Activated T-cell treated with anti-CD3 and anti-CD28 coated beads, Interleukin-2, amount 50 U/mL, for 72 hours (primary cell): ENCODE measurements at regions not wholly inside any gene's neighbourhood (a gene's known extent, or its start where the extent isn't known, plus 50 kb on each side); places are given as distances from the start of the nearest gene placed in this dataset.
"Not testable (repeated sequence)": the region's sequence is repeated elsewhere in the genome, so short reads cannot be mapped to it uniquely, and the experiment has no call there.

Experiments used
- ATAC-seq, 2 donors: fragments of 150-1000 bp; cut with Tn5 transposase; replicated peaks in 1 of 2; 2 replicates each; pipeline ENCODE4 v1.10.0; 2021; ENCODE audit warnings: moderate library complexity in 2 of 2, mild to moderate bottlenecking in 1 of 2
- DNase-seq, 2 donors: peaks; one replicate each; pipeline ENCODE4 v3.0.0; 2021 to 2022; ENCODE audit warnings: mixed read lengths in 1 of 2
- H3K27ac Mint-ChIP-seq: one replicate; pipeline ENCODE4 v1.8.0; 2022; ENCODE audit warnings: mild to moderate bottlenecking, moderate library complexity, mixed read lengths
- H3K27me3 Mint-ChIP-seq: one replicate; pipeline ENCODE4 v1.8.0; 2022; ENCODE audit warnings: low read depth, mixed read lengths
- H3K36me3 Mint-ChIP-seq, 2 donors: one replicate each; pipeline ENCODE4 v1.8.0; 2022; ENCODE audit warnings: mixed read lengths in 2 of 2, mild to moderate bottlenecking in 1 of 2; ENCODE audit not compliant: insufficient read depth in 2 of 2
- H3K4me1 Mint-ChIP-seq: one replicate; pipeline ENCODE4 v1.8.0; 2022; ENCODE audit warnings: low read depth, mixed read lengths
- H3K4me3 Mint-ChIP-seq, 2 donors: one replicate each; pipeline ENCODE4 v1.8.0; 2022; ENCODE audit warnings: mild to moderate bottlenecking in 2 of 2, mixed read lengths in 2 of 2, moderate library complexity in 2 of 2
- H3K9me3 Mint-ChIP-seq, 2 donors: one replicate each; pipeline ENCODE4 v1.8.0; 2022; ENCODE audit warnings: mixed read lengths in 2 of 2

- ATAC-seq, H3K36me3 Mint-ChIP-seq, H3K4me3 Mint-ChIP-seq, H3K27me3 Mint-ChIP-seq, H3K4me1 Mint-ChIP-seq, H3K27ac Mint-ChIP-seq, DNase-seq, H3K9me3 Mint-ChIP-seq: not testable (repeated sequence)
These were observed 52.6 kb upstream of the MRPS30 start for GRCh38 chr5:44756097-44756496.

- H3K27ac Mint-ChIP-seq = no peak overlapping the region
- H3K4me1 Mint-ChIP-seq = no peaks in the 10 kb centered on the region
- H3K9me3 Mint-ChIP-seq = peaks cover 0 to 2% of the 10 kb centered on the region in 2 donors
- ATAC-seq (no peak), DNase-seq (no peak)
- H3K4me3 Mint-ChIP-seq = no peak overlapping the region
- no peaks in the 10 kb centered on the region for H3K36me3 Mint-ChIP-seq
- H3K27me3 Mint-ChIP-seq = no peaks in the 10 kb centered on the region
These were observed 61.4 kb upstream of the MRPS30 start for GRCh38 chr5:44747396-44747795.

GRCh38 chr5:44740660-44741059 is 68.1 kb upstream of the MRPS30 start:
- no peak for ATAC-seq
- no peak overlapping the region for H3K27ac Mint-ChIP-seq
- H3K4me1 Mint-ChIP-seq = no peaks in the 10 kb centered on the region
- no peaks in the 10 kb centered on the region for H3K36me3 Mint-ChIP-seq
- no peaks in the 10 kb centered on the region for H3K9me3 Mint-ChIP-seq
- no peaks in the 10 kb centered on the region for H3K27me3 Mint-ChIP-seq
- DNase-seq = no peak
- H3K4me3 Mint-ChIP-seq = no peak overlapping the region

GRCh38 chr5:44729536-44729935 is 79.2 kb upstream of the MRPS30 start:
- no peaks in the 10 kb centered on the region for H3K36me3 Mint-ChIP-seq
- H3K4me1 Mint-ChIP-seq = no peaks in the 10 kb centered on the region
- ATAC-seq = no peak
- no peak overlapping the region for H3K4me3 Mint-ChIP-seq
- H3K27me3 Mint-ChIP-seq = no peaks in the 10 kb centered on the region
- H3K9me3 Mint-ChIP-seq = peaks cover 0 to 2% of the 10 kb centered on the region in 2 donors
- no peak overlapping the region for H3K27ac Mint-ChIP-seq
- DNase-seq = no peak

GRCh38 chr5:44727100-44727499 is 81.6 kb upstream of the MRPS30 start:
- Mint-ChIP-seq H3K27me3 (no peaks in the 10 kb centered on the region), H3K27ac (no peak overlapping the region), H3K4me1 (no peaks in the 10 kb centered on the region), H3K9me3 (peaks cover 0 to 2% of the 10 kb centered on the region in 2 donors), H3K36me3 (no peaks in the 10 kb centered on the region), H3K4me3 (no peak overlapping the region)
- ATAC-seq = no peak
- DNase-seq = no peak

GRCh38 chr5:44719856-44720255 is 88.9 kb upstream of the MRPS30 start:
- Mint-ChIP-seq H3K27me3 (no peaks in the 10 kb centered on the region), H3K9me3 (no peaks in the 10 kb centered on the region), H3K27ac (no peak overlapping the region), H3K4me3 (no peak overlapping the region), H3K36me3 (no peaks in the 10 kb centered on the region), H3K4me1 (no peaks in the 10 kb centered on the region)
- ATAC-seq = no peak
- no peak for DNase-seq

- DNase-seq (no peak), ATAC-seq (no peak)
- no peaks in the 10 kb centered on the region for H3K4me1 Mint-ChIP-seq
- H3K27me3 Mint-ChIP-seq = no peaks in the 10 kb centered on the region
- no peak overlapping the region for H3K4me3 Mint-ChIP-seq
- H3K9me3 Mint-ChIP-seq = peaks cover 0 to 2% of the 10 kb centered on the region in 2 donors
- no peak overlapping the region for H3K27ac Mint-ChIP-seq
- no peaks in the 10 kb centered on the region for H3K36me3 Mint-ChIP-seq
These were observed 93.7 kb upstream of the MRPS30 start for GRCh38 chr5:44714871-44715561.

GRCh38 chr5:44713446-44713845 is 95.3 kb upstream of the MRPS30 start:
- Mint-ChIP-seq H3K27me3 (no peaks in the 10 kb centered on the region), H3K36me3 (no peaks in the 10 kb centered on the region), H3K4me3 (no peak overlapping the region), H3K9me3 (peaks cover 0 to 2% of the 10 kb centered on the region in 2 donors), H3K27ac (no peak overlapping the region), H3K4me1 (no peaks in the 10 kb centered on the region)
- ATAC-seq (no peak), DNase-seq (no peak)

GRCh38 chr5:44711901-44712300 is 96.8 kb upstream of the MRPS30 start:
- H3K9me3 Mint-ChIP-seq = peaks cover 0 to 4% of the 10 kb centered on the region in 2 donors
- no peak overlapping the region for H3K4me3 Mint-ChIP-seq
- ATAC-seq = no peak
- H3K4me1 Mint-ChIP-seq = no peaks in the 10 kb centered on the region
- H3K36me3 Mint-ChIP-seq = no peaks in the 10 kb centered on the region
- no peak overlapping the region for H3K27ac Mint-ChIP-seq
- H3K27me3 Mint-ChIP-seq = no peaks in the 10 kb centered on the region
- DNase-seq = no peak

- H3K9me3 Mint-ChIP-seq = peaks cover 0 to 4% of the 10 kb centered on the region in 2 donors
- H3K36me3 Mint-ChIP-seq = no peaks in the 10 kb centered on the region
- no peaks in the 10 kb centered on the region for H3K27me3 Mint-ChIP-seq
- no peak for DNase-seq
- ATAC-seq = no peak
- no peak overlapping the region for H3K4me3 Mint-ChIP-seq
- H3K4me1 Mint-ChIP-seq = no peaks in the 10 kb centered on the region
- H3K27ac Mint-ChIP-seq = no peak overlapping the region
These were observed 100.1 kb upstream of the MRPS30 start for GRCh38 chr5:44708602-44709001.

GRCh38 chr5:44707721-44708120 is 101.0 kb upstream of the MRPS30 start:
- Mint-ChIP-seq H3K27me3 (no peaks in the 10 kb centered on the region), H3K4me1 (no peaks in the 10 kb centered on the region), H3K27ac (no peak overlapping the region), H3K4me3 (no peak overlapping the region), H3K36me3 (no peaks in the 10 kb centered on the region), H3K9me3 (peaks cover 0 to 4% of the 10 kb centered on the region in 2 donors)
- DNase-seq (no peak), ATAC-seq (no peak)

GRCh38 chr5:44697025-44697424 is 111.7 kb upstream of the MRPS30 start:
- H3K27me3 Mint-ChIP-seq = no peaks in the 10 kb centered on the region
- H3K36me3 Mint-ChIP-seq = no peaks in the 10 kb centered on the region

GRCh38 chr5:44695259-44695658 is 113.5 kb upstream of the MRPS30 start:
- no peaks in the 10 kb centered on the region for H3K27me3 Mint-ChIP-seq
- DNase-seq = no peak
- ATAC-seq = no peak
- H3K36me3 Mint-ChIP-seq = no peaks in the 10 kb centered on the region
- H3K27ac Mint-ChIP-seq = no peak overlapping the region
- peaks cover 1 to 2% of the 10 kb centered on the region in 2 donors for H3K9me3 Mint-ChIP-seq
- H3K4me3 Mint-ChIP-seq = no peak overlapping the region
- H3K4me1 Mint-ChIP-seq = no peaks in the 10 kb centered on the region

More at GRCh38 chr5:44697025-44697424, 111.7 kb upstream of the MRPS30 start:
- no peak overlapping the region for H3K27ac Mint-ChIP-seq
- H3K4me3 Mint-ChIP-seq = no peak overlapping the region
- H3K4me1 Mint-ChIP-seq = no peaks in the 10 kb centered on the region
- H3K9me3 Mint-ChIP-seq = peaks cover 2 to 3% of the 10 kb centered on the region in 2 donors
- DNase-seq = no peak
- ATAC-seq = no peak

- ATAC-seq (no peak), DNase-seq (no peak)
- Mint-ChIP-seq H3K27me3 (no peaks in the 10 kb centered on the region), H3K9me3 (peaks cover 3 to 7% of the 10 kb centered on the region in 2 donors), H3K4me1 (no peaks in the 10 kb centered on the region), H3K36me3 (no peaks in the 10 kb centered on the region), H3K27ac (no peak overlapping the region), H3K4me3 (no peak overlapping the region)
These were observed 116.9 kb upstream of the MRPS30 start for GRCh38 chr5:44691802-44692201.
